Stimulated activated CD8-positive, alpha-beta memory T cell treated with anti-CD3 and anti-CD28 coated beads, Interleukin-2, amount 100 ng/mL, for 1 hour (primary cell): ENCODE measurements at regions not wholly inside any gene's neighbourhood (a gene's known extent, or its start where the extent isn't known, plus 50 kb on each side); places are given as distances from the start of the nearest gene placed in this dataset.

Experiments used
- DNase-seq, 2 donors: peaks; one replicate each; pipeline ENCODE4 v3.0.0-alpha.2; 2020; ENCODE audit warnings: low read depth in 2 of 2

GRCh38 chr9:91023741-91024140 is 222.1 kb downstream of the SYK start:
- no peak for DNase-seq

- no peak for DNase-seq
Observed at GRCh38 chr9:91024841-91025240, 223.2 kb downstream of the SYK start.

GRCh38 chr9:91025856-91026255 is 224.2 kb downstream of the SYK start:
- no peak for DNase-seq

DNA sequence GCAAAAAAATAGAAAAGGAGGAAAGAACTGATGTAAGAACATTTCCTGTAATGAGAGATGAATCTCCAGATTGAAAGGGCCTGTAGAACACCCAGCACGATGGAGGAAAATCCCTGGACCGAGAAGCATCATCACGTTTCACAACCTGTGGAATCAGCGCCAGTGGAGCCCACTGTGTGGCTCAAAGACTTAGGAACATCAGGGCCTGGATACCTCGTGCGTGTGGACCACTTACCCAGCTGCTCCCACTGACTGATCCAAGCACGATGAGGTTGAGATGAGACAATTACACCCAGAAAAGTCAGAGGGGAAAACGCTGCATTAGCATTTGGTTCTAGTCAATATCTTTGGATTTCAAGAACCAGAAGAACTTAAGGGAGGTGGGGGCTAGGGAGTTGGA is 224.6 kb downstream of the SYK start:
- no peak for DNase-seq

- DNase-seq, result no peak
Observed at GRCh38 chr9:91027005-91027404, 225.4 kb downstream of the SYK start.

GRCh38 chr9:91028166-91028827 is 226.7 kb downstream of the SYK start:
- DNase-seq, result no peak

- DNase-seq, result no peak
Observed at GRCh38 chr9:91029650-91030361, 228.2 kb downstream of the SYK start.

- no peak for DNase-seq
Observed at GRCh38 chr9:91032121-91032531, 230.5 kb downstream of the SYK start.

DNA sequence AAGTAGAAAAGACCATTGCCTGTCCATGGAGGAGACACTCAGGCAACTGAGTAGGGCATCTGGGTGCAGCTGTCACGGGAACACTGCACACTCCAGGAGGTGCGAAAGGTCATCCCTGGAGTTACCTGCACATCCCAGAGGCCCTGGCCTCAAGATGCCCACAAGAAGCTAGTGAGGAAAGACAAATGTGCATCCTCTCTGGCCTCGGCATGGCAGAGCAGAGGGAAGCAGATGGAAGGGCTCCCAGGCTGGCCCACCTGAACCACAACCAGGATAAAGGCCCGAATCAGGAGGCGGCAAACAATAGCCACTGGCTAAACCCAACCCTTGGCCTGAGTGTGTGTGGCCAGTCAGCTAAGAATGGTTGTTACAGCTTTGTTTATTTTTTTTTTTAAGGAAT is 231.7 kb downstream of the SYK start:
- no peak for DNase-seq

DNA sequence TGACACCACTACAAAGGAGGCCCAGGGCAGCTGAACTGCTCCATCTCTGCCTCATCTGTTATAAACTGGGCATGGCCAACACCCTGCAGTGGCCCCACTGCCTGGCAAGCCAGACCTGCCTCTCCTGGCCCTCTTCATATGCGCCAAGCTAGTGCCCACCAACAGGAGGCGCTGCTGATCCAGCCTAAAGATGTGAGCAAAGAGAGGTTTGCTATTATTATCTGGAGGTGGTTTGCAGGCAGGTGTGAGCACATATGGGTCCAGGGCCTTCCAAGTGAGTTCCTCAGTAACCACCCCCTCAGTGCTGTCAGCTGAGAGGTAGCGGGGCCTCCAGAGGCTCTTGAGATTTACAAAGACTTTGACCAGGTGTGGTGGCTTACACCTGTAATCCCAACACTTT is 232.2 kb downstream of the SYK start:
- DNase-seq, result peak; percentile 14 to 21

GRCh38 chr9:91034521-91034920 is 232.9 kb downstream of the SYK start:
- DNase-seq, result no peak

GRCh38 chr9:91034976-91035824 is 233.6 kb downstream of the SYK start:
- no peak for DNase-seq

- DNase-seq, result no peak
Observed at GRCh38 chr9:91035825-91036208, 234.2 kb downstream of the SYK start.

- no peak for DNase-seq
Observed at GRCh38 chr9:91036356-91036755, 234.7 kb downstream of the SYK start.

GRCh38 chr9:91036826-91037510 is 235.3 kb downstream of the SYK start:
- DNase-seq, result peak; percentile 20 to 24

GRCh38 chr9:91037511-91038482 is 236.2 kb downstream of the SYK start:
- DNase-seq, result no peak

- DNase-seq, result no peak
Observed at GRCh38 chr9:91038483-91039124, 237.0 kb downstream of the SYK start.

DNA sequence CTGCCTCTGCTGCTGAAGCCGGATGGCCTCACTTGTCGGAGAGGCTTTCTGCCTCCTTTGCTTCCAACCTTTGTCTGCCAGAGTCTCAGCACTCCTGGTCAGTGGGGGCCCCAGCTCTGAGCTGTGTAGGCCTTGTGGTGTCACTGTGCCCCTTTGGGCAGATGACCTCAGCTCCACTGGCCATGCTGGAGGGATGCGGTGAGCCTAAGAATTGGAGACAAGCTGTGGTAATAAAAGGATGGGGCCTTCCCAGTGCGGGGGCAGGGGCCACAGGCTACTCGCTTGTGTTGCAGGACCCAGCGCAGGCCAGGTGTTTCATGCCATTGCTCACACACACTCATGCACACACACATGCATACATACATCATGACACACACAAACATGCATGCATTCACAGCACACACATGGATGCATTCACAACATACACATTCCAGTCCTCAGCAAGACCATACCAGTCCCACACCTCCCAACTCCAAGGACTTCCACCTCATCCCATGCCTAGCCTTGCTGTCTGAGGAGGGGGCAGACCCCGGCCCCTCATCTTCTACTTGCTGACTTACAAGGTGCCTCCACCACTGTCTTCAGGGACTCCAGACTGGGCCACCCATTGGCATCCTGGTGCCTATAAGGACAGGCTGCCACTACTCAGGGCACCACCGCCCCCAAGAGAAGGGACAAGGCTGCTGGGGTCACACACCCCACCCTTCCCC is 237.7 kb downstream of the SYK start:
- no peak for DNase-seq

DNA sequence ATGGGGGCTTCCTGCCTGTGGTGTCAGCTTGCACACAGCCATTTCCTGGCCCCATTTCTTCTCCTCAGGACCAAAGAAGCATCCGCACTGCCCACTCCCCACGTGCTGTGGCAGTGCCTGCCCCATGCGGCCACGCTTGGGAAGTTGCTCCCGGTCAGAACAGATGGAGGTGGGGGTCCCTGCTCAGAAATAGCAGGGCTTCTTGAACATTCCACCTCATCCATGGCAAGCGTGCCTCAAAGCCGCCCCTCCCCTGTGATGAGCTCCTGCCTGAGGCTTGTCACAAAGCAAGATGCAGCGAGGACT is 238.2 kb downstream of the SYK start:
- DNase-seq, result no peak
